Keratinocyte (primary cell): ENCODE measurements at regions not wholly inside any gene's neighbourhood (a gene's known extent, or its start where the extent isn't known, plus 50 kb on each side); places are given as distances from the start of the nearest gene placed in this dataset.

ENCODE experiments used
- DNase-seq: peaks from one replicate; pipeline ENCODE4 v3.0.0-alpha.2; 2011; ENCODE audit warnings: low read depth, missing footprints, low spot score
- FAIRE-seq: peaks from 2 replicates; lab custom pipeline; 2011; peaks lifted over from hg19 to GRCh38; lab: Jason Lieb, UNC
- H2AFZ ChIP-seq: 2 replicates; pipeline ENCODE4 v1.6.0; 2012; ENCODE audit warnings: low read length, control low read depth, inconsistent platforms; ENCODE audit not compliant: control insufficient read depth
- H3K27ac ChIP-seq: 2 replicates; pipeline ENCODE4 v1.5.1; 2011; ENCODE audit warnings: low read length; ENCODE audit not compliant: control insufficient read depth, insufficient read depth
- H3K27me3 ChIP-seq: 3 replicates; pipeline ENCODE4 v1.6.0; 2011; ENCODE audit warnings: low read length; ENCODE audit not compliant: control insufficient read depth, insufficient read depth; ENCODE audit errors: extremely low read depth
- H3K36me3 ChIP-seq, 2 experiments: 2 replicates in 1 of 2; 3 replicates in 1 of 2; pipeline ENCODE4 v1.5.1; 2011; ENCODE audit warnings: low read length in 2 of 2, mild to moderate bottlenecking in 1 of 2; ENCODE audit not compliant: control insufficient read depth in 2 of 2, insufficient read depth in 2 of 2; ENCODE audit errors: extremely low read depth in 1 of 2
- H3K4me1 ChIP-seq: 3 replicates; pipeline ENCODE4 v1.5.1; 2011; ENCODE audit warnings: low read length; ENCODE audit not compliant: control insufficient read depth, insufficient read depth; ENCODE audit errors: extremely low read depth
- H3K4me2 ChIP-seq: 3 replicates; pipeline ENCODE4 v1.6.0; 2011; ENCODE audit warnings: low read depth, low read length; ENCODE audit not compliant: control insufficient read depth, insufficient read depth; ENCODE audit errors: extremely low read depth
- H3K4me3 ChIP-seq, 3 experiments: fragments of 200-600 bp in 1 of 3; sonication (generic) in 1 of 3; 2 replicates in 2 of 3; 3 replicates in 1 of 3; pipeline ENCODE4 v1.5.1; 2011 to 2016; ENCODE audit warnings: low read length in 3 of 3, mild to moderate bottlenecking in 3 of 3, control low read depth in 2 of 3, inconsistent platforms in 1 of 3, low read depth in 1 of 3, mixed read lengths in 1 of 3, mixed run types in 1 of 3, moderate library complexity in 1 of 3; ENCODE audit not compliant: control insufficient read depth in 2 of 3, insufficient read depth in 2 of 3; ENCODE audit errors: extremely low read depth in 1 of 3
- H3K79me2 ChIP-seq: 2 replicates; pipeline ENCODE4 v1.6.0; 2012; ENCODE audit warnings: low read length; ENCODE audit not compliant: control insufficient read depth, insufficient read depth
- H3K9ac ChIP-seq: 3 replicates; pipeline ENCODE4 v1.6.0; 2011; ENCODE audit warnings: low read length; ENCODE audit not compliant: control insufficient read depth, insufficient read depth; ENCODE audit errors: extremely low read depth
- H3K9me1 ChIP-seq: 3 replicates; pipeline ENCODE4 v1.6.0; 2011; ENCODE audit warnings: low read length; ENCODE audit not compliant: control insufficient read depth, insufficient read depth; ENCODE audit errors: extremely low read depth
- H3K9me3 ChIP-seq: 2 replicates; pipeline ENCODE4 v1.5.1; 2012; ENCODE audit warnings: low read depth, low read length; ENCODE audit not compliant: control insufficient read depth
- H4K20me1 ChIP-seq: 3 replicates; pipeline ENCODE4 v1.6.0; 2011; ENCODE audit warnings: low read length; ENCODE audit not compliant: control insufficient read depth, insufficient read depth; ENCODE audit errors: extremely low read depth
- CTCF ChIP-seq, 3 experiments: IDR thresholded peaks in 1 of 3; conservative IDR thresholded peaks in 1 of 3; optimal IDR thresholded peaks in 1 of 3; 2 replicates in 2 of 3; 3 replicates in 1 of 3; pipeline versions ENCODE3 to v1.5.1; 2011; ENCODE audit warnings: low read length in 3 of 3, mild to moderate bottlenecking in 3 of 3, moderate library complexity in 2 of 3, control low read depth in 1 of 3, inconsistent platforms in 1 of 3; ENCODE audit not compliant: insufficient read depth in 2 of 3; ENCODE audit errors: extremely low read depth in 1 of 3
- EZH2 ChIP-seq: IDR thresholded peaks from one replicate; pipeline ENCODE4 v1.6.1; 2012; ENCODE audit warnings: inconsistent platforms, mild to moderate bottlenecking, low read length, moderate library complexity
- dilution Hi-C: fragments of 300-500 bp; cut with MboI; formaldehyde crosslinking; loops from one replicate; pipeline ENCODE4 v1.7.0; 2020; ENCODE audit warnings: low sequenced_read_pairs; ENCODE audit not compliant: extremely low pct_ligation_motif_present

GRCh38 chr5:35415309-35415708 is 185.0 kb upstream of the PRLR start:
- TF ChIP-seq CTCF (optimal IDR thresholded peaks at IDR 0.05 in 1 of 3, IDR thresholded peaks at IDR 0.05 in 1 of 3, conservative IDR thresholded peaks at IDR 0.05 in 1 of 3; ENCODE audit: extremely low read depth in 1 of 3, insufficient read depth in 2 of 3, low read length in 3 of 3), result no peak
- TF ChIP-seq EZH2, result no peak
- no peak overlapping the region for H3K9ac ChIP-seq
- H2AFZ ChIP-seq, result no peak overlapping the region
- no peaks in the 10 kb centered on the region for H3K9me3 ChIP-seq
- H3K27ac ChIP-seq, result no peak overlapping the region
- H3K4me3 ChIP-seq, result no peak overlapping the region
- H3K9me1 ChIP-seq, result no peaks in the 10 kb centered on the region
- FAIRE-seq, result no peak
- no peak for DNase-seq
- H3K36me3 ChIP-seq, result no peaks in the 10 kb centered on the region
- H3K27me3 ChIP-seq, result no peaks in the 10 kb centered on the region
- H3K79me2 ChIP-seq, result no peaks in the 10 kb centered on the region
- H3K4me2 ChIP-seq, result no peak overlapping the region
- dilution Hi-C loops, result no loop called here
- no peaks in the 10 kb centered on the region for H4K20me1 ChIP-seq
- H3K4me1 ChIP-seq, result peaks cover 6% of the 10 kb centered on the region

GRCh38 chr5:35409361-35409760 is 179.1 kb upstream of the PRLR start:
- DNase-seq, result no peak
- TF ChIP-seq CTCF (optimal IDR thresholded peaks at IDR 0.05 in 1 of 3, IDR thresholded peaks at IDR 0.05 in 1 of 3, conservative IDR thresholded peaks at IDR 0.05 in 1 of 3; ENCODE audit: extremely low read depth in 1 of 3, insufficient read depth in 2 of 3, low read length in 3 of 3), result no peak
- no peak for TF ChIP-seq EZH2

More at GRCh38 chr5:35409361-35409760, 179.1 kb upstream of the PRLR start:
- H4K20me1 ChIP-seq, result no peaks in the 10 kb centered on the region
- no peak overlapping the region for H3K4me3 ChIP-seq
- peaks cover 2% of the 10 kb centered on the region for H3K4me1 ChIP-seq
- FAIRE-seq, result no peak
- H3K9ac ChIP-seq, result no peak overlapping the region
- H2AFZ ChIP-seq, result no peak overlapping the region
- dilution Hi-C loops, result no loop called here
- no peaks in the 10 kb centered on the region for H3K36me3 ChIP-seq
- H3K79me2 ChIP-seq, result no peaks in the 10 kb centered on the region
- no peak overlapping the region for H3K27ac ChIP-seq
- H3K9me3 ChIP-seq, result no peaks in the 10 kb centered on the region
- no peak overlapping the region for H3K4me2 ChIP-seq
- H3K9me1 ChIP-seq, result no peaks in the 10 kb centered on the region
- H3K27me3 ChIP-seq, result no peaks in the 10 kb centered on the region
